ENCODE measurements at regions not wholly inside any gene's neighbourhood (a gene's known extent, or its start where the extent isn't known, plus 50 kb on each side); places are given as distances from the start of the nearest gene placed in this dataset.

- TF ChIP-seq CTCF (conservative IDR thresholded peaks at IDR 0.05) (no peak), ZFX (IDR thresholded peaks at IDR 0.05) (no peak)
These were observed 394.1 kb downstream of the ZNF608 start for GRCh38 chr5:124352312-124352711.
